GM13976 (cell line): ENCODE measurements at regions not wholly inside any gene's neighbourhood (a gene's known extent, or its start where the extent isn't known, plus 50 kb on each side); places are given as distances from the start of the nearest gene placed in this dataset.

Experiments used
- DNase-seq: peaks from one replicate; pipeline ENCODE4 v3.0.0; 2012; ENCODE audit warnings: low spot score
- in situ Hi-C: fragments of 300-500 bp; cut with MboI; formaldehyde crosslinking; loops from one replicate; pipeline ENCODE4 v1.12.0; 2022; ENCODE audit warnings: low sequenced_read_pairs, mixed read lengths, inconsistent platforms; ENCODE audit not compliant: unreplicated experiment
- TF ChIP-seq, protein P1 (sequence below): IDR thresholded peaks from 2 replicates; pipeline ENCODE4 v1.5.1; 2012; ENCODE audit warnings: borderline replicate concordance, mild to moderate bottlenecking; ENCODE audit not compliant: insufficient read depth; ENCODE audit errors: extremely low read depth, missing control alignments, control extremely low read depth

GRCh38 chrX:68934922-68935321 lies 106.1 kb downstream of the EFNB1 start:
- DNase-seq = no peak
- in situ Hi-C loops = no loop called here
- TF ChIP-seq, protein P1, sequence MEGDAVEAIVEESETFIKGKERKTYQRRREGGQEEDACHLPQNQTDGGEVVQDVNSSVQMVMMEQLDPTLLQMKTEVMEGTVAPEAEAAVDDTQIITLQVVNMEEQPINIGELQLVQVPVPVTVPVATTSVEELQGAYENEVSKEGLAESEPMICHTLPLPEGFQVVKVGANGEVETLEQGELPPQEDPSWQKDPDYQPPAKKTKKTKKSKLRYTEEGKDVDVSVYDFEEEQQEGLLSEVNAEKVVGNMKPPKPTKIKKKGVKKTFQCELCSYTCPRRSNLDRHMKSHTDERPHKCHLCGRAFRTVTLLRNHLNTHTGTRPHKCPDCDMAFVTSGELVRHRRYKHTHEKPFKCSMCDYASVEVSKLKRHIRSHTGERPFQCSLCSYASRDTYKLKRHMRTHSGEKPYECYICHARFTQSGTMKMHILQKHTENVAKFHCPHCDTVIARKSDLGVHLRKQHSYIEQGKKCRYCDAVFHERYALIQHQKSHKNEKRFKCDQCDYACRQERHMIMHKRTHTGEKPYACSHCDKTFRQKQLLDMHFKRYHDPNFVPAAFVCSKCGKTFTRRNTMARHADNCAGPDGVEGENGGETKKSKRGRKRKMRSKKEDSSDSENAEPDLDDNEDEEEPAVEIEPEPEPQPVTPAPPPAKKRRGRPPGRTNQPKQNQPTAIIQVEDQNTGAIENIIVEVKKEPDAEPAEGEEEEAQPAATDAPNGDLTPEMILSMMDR = no peak

DNA sequence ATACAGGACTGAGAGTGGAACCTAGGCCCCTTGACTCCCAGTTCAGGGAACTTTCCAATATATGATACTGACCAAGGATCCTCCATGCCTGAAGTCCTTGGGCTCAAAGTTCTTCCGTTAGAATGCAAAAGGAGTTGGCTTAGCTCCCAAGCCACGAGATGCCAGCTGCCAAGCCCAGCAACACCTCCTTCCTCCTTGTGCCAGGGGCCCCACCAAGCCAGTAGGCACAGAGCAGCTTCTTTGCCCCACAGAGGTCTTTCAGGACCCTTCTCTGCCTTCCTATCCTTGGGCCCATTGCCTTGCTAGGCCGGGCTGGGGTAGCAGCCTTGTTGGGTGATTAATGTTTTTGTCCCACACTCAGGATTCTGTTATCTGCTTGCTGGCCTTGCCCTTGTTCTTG lies 105.6 kb downstream of the EFNB1 start:
- in situ Hi-C loops = no loop called here
- TF ChIP-seq, protein P1 = no peak

GRCh38 chrX:68932611-68933010 lies 103.8 kb downstream of the EFNB1 start:
- in situ Hi-C loops = no loop called here

More for the DNA sequence above, 105.6 kb downstream of the EFNB1 start:
- DNase-seq = no peak

DNA sequence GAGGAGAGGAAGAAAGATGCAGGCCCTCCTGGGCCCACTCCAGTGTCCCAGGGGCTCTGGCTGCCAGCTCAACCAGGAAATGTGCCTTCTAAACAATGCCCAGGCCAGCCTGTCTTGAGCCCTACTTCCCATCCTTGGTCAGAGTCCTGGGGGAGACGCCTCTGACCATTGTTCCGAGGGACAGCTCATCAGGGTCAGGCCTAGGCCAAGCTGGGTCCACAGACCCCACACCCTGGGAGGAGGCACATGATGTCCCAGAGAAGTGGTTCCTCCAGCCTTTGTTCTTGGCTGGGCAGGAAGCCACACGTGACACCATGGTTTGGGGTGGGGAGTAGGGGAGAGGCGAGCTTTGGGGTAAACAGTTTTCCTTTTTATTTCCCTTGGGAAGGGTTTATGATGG lies 102.5 kb downstream of the EFNB1 start:
- DNase-seq = no peak
- TF ChIP-seq, protein P1 = no peak
- in situ Hi-C loops = no loop called here

More at GRCh38 chrX:68932611-68933010, 103.8 kb downstream of the EFNB1 start:
- DNase-seq = no peak
- TF ChIP-seq, protein P1 = no peak

- DNase-seq = no peak
- in situ Hi-C loops = no loop called here
- TF ChIP-seq, protein P1 = no peak
Observed at GRCh38 chrX:68930542-68931317, 101.9 kb downstream of the EFNB1 start.

- DNase-seq = no peak
- TF ChIP-seq, protein P1 = no peak
- in situ Hi-C loops = no loop called here
Observed at GRCh38 chrX:68929332-68930150, 100.7 kb downstream of the EFNB1 start.
